Trophoblast cell (in vitro differentiated cells and primary cell): ENCODE measurements at regions not wholly inside any gene's neighbourhood (a gene's known extent, or its start where the extent isn't known, plus 50 kb on each side); places are given as distances from the start of the nearest gene placed in this dataset.
A peak's percentile ranks its signal among the peaks of the same experiment; 100 is the strongest.

ENCODE experiments used
- DNase-seq, 2 donors: peaks; one replicate each; pipeline ENCODE4 v3.0.0-alpha.2; 2016
- H2AFZ ChIP-seq: 2 replicates; pipeline ENCODE4 v1.6.1; 2013; ENCODE audit warnings: low read length, moderate library complexity, mild to moderate bottlenecking; ENCODE audit not compliant: insufficient read depth, poor library complexity
- H2AK5ac ChIP-seq: 2 replicates; pipeline ENCODE4 v1.6.1; 2013; ENCODE audit warnings: mild to moderate bottlenecking, low read length
- H2BK120ac ChIP-seq: 2 replicates; pipeline ENCODE4 v1.6.1; 2013; ENCODE audit warnings: low read length, mild to moderate bottlenecking, moderate library complexity; ENCODE audit not compliant: insufficient read depth, poor library complexity
- H2BK12ac ChIP-seq: 2 replicates; pipeline ENCODE4 v1.6.1; 2013; ENCODE audit warnings: mild to moderate bottlenecking, low read length, moderate library complexity
- H2BK5ac ChIP-seq: 2 replicates; pipeline ENCODE4 v1.6.1; 2013; ENCODE audit warnings: low read length, low read depth, moderate library complexity, mild to moderate bottlenecking; ENCODE audit not compliant: poor library complexity
- H3K14ac ChIP-seq: 2 replicates; pipeline ENCODE4 v1.6.1; 2013; ENCODE audit warnings: mild to moderate bottlenecking, low read length
- H3K18ac ChIP-seq: 2 replicates; pipeline ENCODE4 v1.6.1; 2013; ENCODE audit warnings: mild to moderate bottlenecking, low read length
- H3K23ac ChIP-seq: 2 replicates; pipeline ENCODE4 v1.6.1; 2013; ENCODE audit warnings: low read length
- H3K27ac ChIP-seq: 2 replicates; pipeline ENCODE4 v1.5.1; 2013; ENCODE audit warnings: low read depth, mild to moderate bottlenecking, inconsistent platforms, low read length, moderate library complexity
- H3K27me3 ChIP-seq: 2 replicates; pipeline ENCODE4 v1.6.1; 2013; ENCODE audit warnings: inconsistent platforms, mild to moderate bottlenecking, low read length, moderate library complexity; ENCODE audit not compliant: insufficient read depth
- H3K36me3 ChIP-seq, 2 experiments: 1 replicate in 1 of 2; 2 replicates in 1 of 2; pipeline ENCODE4 v1.6.1; 2013; ENCODE audit warnings: low read length in 2 of 2, mild to moderate bottlenecking in 2 of 2, moderate library complexity in 1 of 2; ENCODE audit not compliant: insufficient read depth in 2 of 2, control insufficient read depth in 1 of 2
- H3K4ac ChIP-seq: 2 replicates; pipeline ENCODE4 v1.6.1; 2013; ENCODE audit warnings: low read depth, mild to moderate bottlenecking, low read length, moderate library complexity
- H3K4me1 ChIP-seq, 2 experiments: 1 replicate in 1 of 2; 2 replicates in 1 of 2; pipeline ENCODE4 v1.6.1; 2013; ENCODE audit warnings: low read length in 2 of 2, mild to moderate bottlenecking in 2 of 2, moderate library complexity in 1 of 2; ENCODE audit not compliant: insufficient read depth in 2 of 2, control insufficient read depth in 1 of 2
- H3K4me2 ChIP-seq: 2 replicates; pipeline ENCODE4 v1.6.1; 2013; ENCODE audit warnings: inconsistent platforms, mild to moderate bottlenecking, low read length, moderate library complexity
- H3K4me3 ChIP-seq: 2 replicates; pipeline ENCODE4 v1.5.1; 2013; ENCODE audit warnings: mild to moderate bottlenecking, low read depth, low read length, inconsistent platforms
- H3K79me1 ChIP-seq: one replicate; pipeline ENCODE4 v1.6.1; 2013; ENCODE audit warnings: low read length
- H3K79me2 ChIP-seq: 2 replicates; pipeline ENCODE4 v1.6.1; 2013; ENCODE audit warnings: low read length, mild to moderate bottlenecking; ENCODE audit not compliant: control insufficient read depth, insufficient read depth, poor library complexity
- H3K9ac ChIP-seq: 2 replicates; pipeline ENCODE4 v1.6.1; 2013; ENCODE audit warnings: mild to moderate bottlenecking, low read length
- H3K9me3 ChIP-seq: 2 replicates; pipeline ENCODE4 v1.6.1; 2013; ENCODE audit warnings: low read depth, mild to moderate bottlenecking, control low read depth, inconsistent platforms, low read length; ENCODE audit not compliant: insufficient read depth
- H4K12ac ChIP-seq: 2 replicates; pipeline ENCODE4 v1.6.1; 2013; ENCODE audit warnings: low read depth, mild to moderate bottlenecking, low read length, moderate library complexity
- H4K8ac ChIP-seq: 2 replicates; pipeline ENCODE4 v1.6.1; 2013; ENCODE audit warnings: low read depth, mild to moderate bottlenecking, low read length, moderate library complexity
- H4K91ac ChIP-seq: one replicate; pipeline ENCODE4 v1.6.1; 2013; ENCODE audit warnings: low read depth, mild to moderate bottlenecking, low read length, moderate library complexity
- WGBS: extraction: QIAGEN DNeasy Blood & Tissue Kit; methylation state at CpG from one replicate; pipeline ENCODE4 v1.1.7; 2013; ENCODE audit warnings: missing lambda C conversion rate; ENCODE audit not compliant: insufficient read length, insufficient coverage; ENCODE audit errors: extremely low coverage; 5-methylcytosine and 5-hydroxymethylcytosine counted together

DNA sequence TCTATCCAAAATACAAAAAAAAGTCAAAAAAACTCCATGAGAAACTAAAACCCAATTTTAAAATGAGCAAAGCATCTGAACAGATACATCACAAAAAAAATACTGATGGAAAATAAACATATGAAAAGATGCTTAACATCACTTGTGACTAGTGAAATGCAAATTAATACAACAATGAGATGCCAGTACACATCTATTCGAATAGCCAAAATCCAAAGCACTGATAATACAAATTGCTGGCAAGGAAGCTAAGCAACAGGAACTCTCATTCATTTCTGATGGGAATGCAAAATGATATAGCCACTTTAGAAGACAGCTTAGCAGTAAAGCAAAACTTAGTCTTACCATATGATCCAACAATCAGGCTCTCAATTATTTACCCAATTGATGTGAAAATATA, 190.2 kb upstream of the FN1 start:
- no peak overlapping the region for H3K14ac ChIP-seq
- no peak overlapping the region for H2AFZ ChIP-seq
- no peak overlapping the region for H3K18ac ChIP-seq
- no peak overlapping the region for H2BK12ac ChIP-seq
- no peak overlapping the region for H2AK5ac ChIP-seq
- no peak overlapping the region for H4K12ac ChIP-seq
- H3K4me1 ChIP-seq: peaks cover 2 to 8% of the 10 kb centered on the region in 2 experiments
- no peak overlapping the region for H3K9ac ChIP-seq
- H4K8ac ChIP-seq: no peak overlapping the region
- H3K27ac ChIP-seq: no peak overlapping the region
- no peak overlapping the region for H2BK120ac ChIP-seq
- H3K27me3 ChIP-seq: no peaks in the 10 kb centered on the region
- H3K4ac ChIP-seq: no peak overlapping the region
- H3K23ac ChIP-seq: no peak overlapping the region
- H4K91ac ChIP-seq: no peak overlapping the region
- no peak overlapping the region for H2BK5ac ChIP-seq
- no peaks in the 10 kb centered on the region for H3K9me3 ChIP-seq
- H3K79me2 ChIP-seq: no peaks in the 10 kb centered on the region
- H3K4me3 ChIP-seq: no peak overlapping the region
- no peak for DNase-seq
- no peaks in the 10 kb centered on the region for H3K36me3 ChIP-seq
- no CpG with 5 or more reads among the region's 1 CpG for WGBS
- H3K4me2 ChIP-seq: no peak overlapping the region
- peaks cover 18% of the 10 kb centered on the region for H3K79me1 ChIP-seq

DNA sequence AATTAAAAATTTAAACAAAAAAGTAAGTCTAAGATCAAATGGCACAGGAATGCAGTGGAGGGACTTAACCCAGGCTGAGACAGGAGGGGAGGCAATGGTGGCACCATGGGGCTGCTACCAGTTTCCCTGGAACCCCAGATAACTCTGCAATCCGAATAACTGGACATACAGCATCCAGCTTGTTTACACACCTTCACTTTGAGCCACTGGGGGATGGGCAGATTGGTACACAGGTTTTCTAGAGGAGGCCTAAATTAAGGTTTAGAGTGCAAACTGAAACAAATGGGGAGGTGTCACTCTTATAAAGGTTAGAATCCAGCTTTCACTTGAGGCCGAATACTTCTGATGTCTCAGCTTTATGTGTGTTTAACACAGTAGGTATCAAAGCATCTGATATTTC, 189.3 kb upstream of the FN1 start:
- Histone ChIP-seq H2BK12ac (peak overlapping the region; percentile 97), H3K9ac (no peak overlapping the region), H2AFZ (no peak overlapping the region), H4K91ac (peak overlapping the region; percentile 90), H4K8ac (no peak overlapping the region), H2BK120ac (no peak overlapping the region), H3K4me2 (no peak overlapping the region), H3K4me3 (no peak overlapping the region), H3K36me3 (no peaks in the 10 kb centered on the region), H3K27ac (peak overlapping the region; percentile 48), H3K79me1 (peaks cover 27% of the 10 kb centered on the region), H3K9me3 (no peaks in the 10 kb centered on the region), H3K18ac (no peak overlapping the region), H3K4ac (no peak overlapping the region), H3K23ac (no peak overlapping the region), H3K27me3 (no peaks in the 10 kb centered on the region), H3K4me1 (peaks cover 8 to 15% of the 10 kb centered on the region in 2 experiments), H4K12ac (no peak overlapping the region), H2BK5ac (peak overlapping the region; percentile 83), H3K79me2 (peaks cover 5% of the 10 kb centered on the region), H2AK5ac (no peak overlapping the region), H3K14ac (no peak overlapping the region)
- DNase-seq: no peak
- no CpG with 5 or more reads among the region's 2 CpGs for WGBS

DNA sequence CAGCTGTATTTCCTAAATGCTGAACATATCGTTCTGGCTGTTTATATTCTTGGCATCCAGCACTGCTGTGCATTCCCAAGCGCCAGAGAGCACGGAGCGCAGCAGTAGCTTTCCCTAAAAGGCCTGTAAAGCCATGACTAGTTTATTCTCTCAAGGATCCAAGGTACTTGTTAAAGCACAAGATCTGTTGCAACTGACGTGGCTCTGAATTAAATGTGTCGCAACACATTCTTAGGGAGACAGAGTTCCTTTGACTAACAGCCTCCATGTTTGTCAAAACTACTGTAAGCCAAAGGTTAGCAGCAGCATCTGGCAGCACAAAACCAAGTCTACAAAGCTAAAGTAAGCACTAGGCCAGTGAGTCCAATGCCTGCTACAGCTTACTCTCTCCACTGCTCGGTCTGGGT, 188.6 kb upstream of the FN1 start:
- no peak overlapping the region for H3K23ac ChIP-seq
- H4K8ac ChIP-seq: peak overlapping the region; percentile 11
- peak in 1 of 2 donors; percentile 35 for DNase-seq
- no peak overlapping the region for H3K4me3 ChIP-seq
- no peak overlapping the region for H3K4ac ChIP-seq
- H4K91ac ChIP-seq: peak overlapping the region; percentile 45
- H3K4me2 ChIP-seq: no peak overlapping the region
- H3K36me3 ChIP-seq: no peaks in the 10 kb centered on the region
- H3K79me1 ChIP-seq: peaks cover 33% of the 10 kb centered on the region
- no peak overlapping the region for H4K12ac ChIP-seq
- no peak overlapping the region for H2AFZ ChIP-seq
- H3K4me1 ChIP-seq: peaks cover 14 to 21% of the 10 kb centered on the region in 2 experiments
- peak overlapping the region; percentile 72 for H2BK12ac ChIP-seq
- H3K9ac ChIP-seq: no peak overlapping the region
- no peak overlapping the region for H3K18ac ChIP-seq
- peaks cover 8% of the 10 kb centered on the region for H3K79me2 ChIP-seq
- H3K14ac ChIP-seq: peak overlapping the region; percentile 9
- H3K27ac ChIP-seq: peak overlapping the region; percentile 11
- H3K27me3 ChIP-seq: no peaks in the 10 kb centered on the region
- no peaks in the 10 kb centered on the region for H3K9me3 ChIP-seq
- H2BK5ac ChIP-seq: no peak overlapping the region
- peak overlapping the region; percentile 29 for H2BK120ac ChIP-seq
- no peak overlapping the region for H2AK5ac ChIP-seq
- WGBS: no CpG with 5 or more reads among the region's 7 CpGs

DNA sequence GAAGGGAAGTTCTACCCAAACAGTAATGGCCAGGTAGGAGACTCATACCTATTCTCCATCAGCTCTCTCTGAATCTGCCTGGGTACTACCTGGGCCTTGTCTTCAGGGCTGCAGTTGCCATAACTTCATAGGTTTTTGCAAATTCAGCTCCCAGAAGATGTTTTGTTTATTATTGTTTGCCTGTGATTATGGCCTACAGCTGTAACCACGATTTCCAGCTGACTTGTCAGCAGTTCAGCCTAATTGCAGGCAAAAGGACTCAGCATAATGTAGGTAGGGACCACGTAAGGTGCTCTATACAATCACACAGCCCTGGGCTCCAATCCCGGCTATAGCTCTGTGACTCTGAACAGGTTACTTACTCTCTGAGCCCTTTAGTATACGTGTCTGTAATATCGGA, 187.0 kb upstream of the FN1 start:
- Histone ChIP-seq H3K9me3 (no peaks in the 10 kb centered on the region), H3K4ac (peak overlapping the region; percentile 55), H3K27ac (no peak overlapping the region), H3K23ac (no peak overlapping the region), H2AFZ (no peak overlapping the region), H3K27me3 (no peaks in the 10 kb centered on the region), H3K9ac (no peak overlapping the region), H2BK120ac (peak overlapping the region; percentile 74), H2BK12ac (peak overlapping the region; percentile 86), H3K14ac (peak overlapping the region; percentile 8), H2BK5ac (peak overlapping the region; percentile 39), H2AK5ac (peak overlapping the region; percentile 87), H3K4me2 (no peak overlapping the region), H4K8ac (peak overlapping the region; percentile 32), H3K79me1 (peaks cover 37% of the 10 kb centered on the region), H4K91ac (peak overlapping the region; percentile 75), H3K36me3 (no peaks in the 10 kb centered on the region), H3K4me3 (no peak overlapping the region), H3K4me1 (peaks cover 18 to 25% of the 10 kb centered on the region in 2 experiments), H4K12ac (no peak overlapping the region), H3K79me2 (peaks cover 8% of the 10 kb centered on the region), H3K18ac (no peak overlapping the region)
- DNase-seq: no peak
- no CpG with 5 or more reads among the region's 5 CpGs for WGBS
